ENCODE measurements at regions not wholly inside any gene's neighbourhood (a gene's known extent, or its start where the extent isn't known, plus 50 kb on each side); places are given as distances from the start of the nearest gene placed in this dataset.

- DNase-seq, result no peak
Measured at GRCh38 chr1:82901561-82901960, 1097.4 kb downstream of the TTLL7 start.

DNA sequence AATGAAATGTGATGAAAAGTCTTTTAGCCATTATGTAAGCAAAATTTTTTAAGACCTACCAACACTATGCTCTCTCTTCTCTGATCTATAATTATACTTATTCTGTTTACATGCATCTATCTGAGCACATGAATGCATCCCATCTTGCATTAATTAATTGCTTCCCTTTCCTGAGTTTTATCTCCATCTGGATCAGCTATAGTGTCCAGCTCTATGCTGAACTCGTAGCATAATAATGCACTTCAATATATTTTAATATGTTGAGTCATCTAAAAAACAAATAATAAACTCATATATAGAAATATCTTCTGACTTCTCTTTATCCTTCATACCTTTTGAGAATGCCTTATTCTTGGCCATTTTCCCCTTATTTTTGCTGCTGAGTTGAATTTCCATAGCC lies 1097.8 kb downstream of the TTLL7 start:
- DNase-seq, result no peak

- DNase-seq, result no peak
Measured at GRCh38 chr1:82899017-82899416, 1098.3 kb downstream of the ADGRL2 start.

GRCh38 chr1:82897549-82897948 lies 1096.8 kb downstream of the ADGRL2 start:
- no peak for DNase-seq

DNA sequence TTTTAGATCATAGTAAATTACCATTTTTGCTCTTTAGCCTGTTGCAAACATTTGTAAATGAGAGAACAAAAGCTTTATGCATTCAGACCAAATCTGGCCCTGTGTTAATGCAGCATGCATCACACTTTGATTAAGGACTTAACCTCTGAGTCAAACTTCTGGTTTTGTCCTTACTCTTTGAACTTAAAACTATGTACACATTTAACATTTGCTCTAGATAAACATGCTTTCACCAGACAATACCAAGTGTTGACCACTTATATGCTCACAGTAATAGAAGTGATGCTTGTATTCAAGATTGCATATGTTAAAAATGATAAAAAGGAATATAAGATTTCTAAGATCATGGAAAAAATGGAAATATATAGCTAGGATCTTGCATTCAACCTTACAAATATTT lies 1095.3 kb downstream of the ADGRL2 start:
- DNase-seq, result no peak

DNA sequence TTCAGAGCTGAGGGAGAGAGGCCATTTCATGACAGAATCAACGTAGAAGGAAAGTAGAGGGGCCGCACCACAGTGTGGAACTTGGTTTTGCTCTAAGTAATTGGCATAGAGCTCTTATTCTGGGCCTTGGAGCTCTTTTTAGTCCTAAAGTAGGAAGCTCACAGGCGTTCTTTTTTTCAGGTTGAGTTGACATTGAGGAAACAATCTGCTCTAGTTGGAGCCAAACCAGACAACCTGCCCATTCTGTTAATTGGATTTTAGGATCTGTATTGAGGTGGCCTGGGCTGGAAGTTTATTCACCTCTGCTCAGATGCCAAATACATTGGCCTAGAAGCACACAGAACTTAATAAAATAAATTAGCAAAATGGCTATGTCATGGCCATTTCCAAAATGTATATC lies 1093.9 kb downstream of the ADGRL2 start:
- DNase-seq, result no peak

- no peak for DNase-seq
Measured at GRCh38 chr1:82893712-82894470, 1093.2 kb downstream of the ADGRL2 start.

- DNase-seq, result no peak
Measured at GRCh38 chr1:82880506-82880905, 1079.8 kb downstream of the ADGRL2 start.

DNA sequence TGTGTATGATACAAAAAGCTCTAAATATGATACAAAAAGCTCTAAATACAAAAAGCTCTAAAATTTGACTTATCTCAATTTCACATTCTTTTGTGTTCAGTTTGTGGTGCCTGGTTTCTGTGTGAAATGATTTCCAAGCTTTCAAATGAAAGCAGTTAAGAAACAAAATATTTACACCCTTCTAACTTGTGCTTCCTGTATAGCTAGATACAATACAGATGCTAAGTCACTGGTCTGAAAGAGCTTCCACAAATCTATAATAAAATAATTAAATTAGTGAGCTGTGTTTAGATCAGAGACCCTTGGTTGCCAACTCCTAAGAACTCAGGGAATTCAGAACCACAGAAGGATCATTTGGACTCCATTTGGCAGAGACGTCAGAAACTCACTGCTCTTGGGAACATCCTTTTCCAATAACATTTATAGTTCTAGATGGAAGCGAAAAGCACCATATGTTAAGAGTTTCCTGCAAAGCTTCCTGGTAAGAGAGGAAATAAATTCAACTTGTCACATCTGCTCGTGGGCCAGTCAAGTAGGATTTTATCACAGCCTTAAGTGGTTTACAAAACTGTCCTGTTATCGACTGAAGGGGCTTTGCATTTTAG lies 1079.1 kb downstream of the ADGRL2 start:
- no peak for DNase-seq

GRCh38 chr1:82875170-82875569 lies 1074.4 kb downstream of the ADGRL2 start:
- no peak for DNase-seq

GRCh38 chr1:82874041-82874440 lies 1073.3 kb downstream of the ADGRL2 start:
- DNase-seq, result no peak

DNA sequence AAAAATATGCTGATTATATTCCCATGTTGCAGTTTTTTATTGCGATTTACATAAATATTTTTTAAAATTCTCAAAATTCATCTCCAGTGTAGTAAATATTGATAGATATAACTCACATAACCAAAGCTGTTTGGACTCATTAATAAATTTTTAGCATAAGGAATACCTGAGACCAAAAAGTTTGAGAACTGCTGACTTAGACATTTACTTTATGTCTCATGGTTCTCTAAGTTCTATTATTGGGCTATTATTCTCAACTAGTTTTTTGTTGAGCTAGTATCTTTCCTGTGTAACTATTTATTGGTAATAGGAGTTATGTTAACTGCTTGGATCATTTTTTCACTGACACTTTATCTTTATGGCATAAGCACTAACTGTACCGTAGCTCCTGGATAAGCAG lies 1069.6 kb downstream of the ADGRL2 start:
- no peak for DNase-seq

DNA sequence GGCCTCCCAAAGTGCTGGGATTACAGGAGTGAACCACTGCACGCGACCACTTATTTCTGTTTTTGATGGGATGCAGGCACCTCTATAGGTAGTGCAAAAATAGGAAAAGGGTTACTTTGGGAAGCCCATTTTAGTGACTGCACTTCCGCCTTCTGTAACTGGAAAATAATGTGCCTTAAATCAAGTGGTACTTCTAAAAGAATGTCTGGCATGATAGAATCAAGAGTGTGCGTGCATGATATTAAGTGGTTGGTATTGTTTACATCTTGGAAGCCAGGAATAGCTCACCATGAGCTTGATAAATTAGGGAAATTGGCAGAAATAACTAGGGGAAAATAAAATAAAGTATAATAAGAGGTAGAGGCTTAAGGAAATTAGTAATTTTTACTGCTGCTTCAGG lies 1067.0 kb downstream of the ADGRL2 start:
- DNase-seq, result no peak

DNA sequence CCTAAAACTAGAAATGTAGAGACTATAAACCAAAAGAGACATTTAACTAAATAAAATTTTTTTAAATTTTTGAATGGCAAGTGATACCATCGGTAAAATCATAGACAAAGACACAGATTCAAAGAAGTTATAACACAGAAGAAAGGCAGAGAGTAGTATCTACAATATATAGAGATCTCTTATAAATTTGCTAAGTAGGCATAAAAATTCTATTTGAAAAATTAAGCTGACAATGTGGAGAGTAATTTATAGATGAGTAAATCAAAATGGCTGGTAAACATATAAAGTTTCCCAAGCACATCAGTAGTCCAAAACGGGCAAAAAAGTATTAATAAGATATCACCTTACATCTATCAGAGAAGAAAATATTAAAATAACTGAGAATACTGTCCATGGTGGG lies 1061.0 kb downstream of the ADGRL2 start:
- no peak for DNase-seq

- no peak for DNase-seq
Measured at GRCh38 chr1:82858031-82858430, 1057.3 kb downstream of the ADGRL2 start.

DNA sequence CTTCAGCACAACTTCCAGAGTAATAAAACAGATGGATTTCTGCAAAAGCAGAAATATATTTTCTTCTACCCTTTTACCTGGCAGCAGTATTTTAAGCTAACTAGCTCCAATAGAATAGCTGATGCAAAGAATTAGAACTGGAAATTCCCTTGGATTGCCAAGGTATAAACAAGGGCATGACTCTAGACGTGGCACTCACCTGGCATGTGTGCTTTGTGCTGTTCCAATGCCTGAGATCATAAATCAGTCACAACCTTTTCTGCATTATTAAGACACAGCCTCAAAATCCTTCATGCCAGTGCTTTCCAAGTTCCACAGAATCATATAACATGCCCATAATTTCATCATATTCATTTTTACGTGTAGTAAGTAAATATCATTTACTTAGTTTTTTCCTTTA lies 1048.7 kb downstream of the ADGRL2 start:
- no peak for DNase-seq

- no peak for DNase-seq
Measured at GRCh38 chr1:82848043-82848442, 1047.3 kb downstream of the ADGRL2 start.

DNA sequence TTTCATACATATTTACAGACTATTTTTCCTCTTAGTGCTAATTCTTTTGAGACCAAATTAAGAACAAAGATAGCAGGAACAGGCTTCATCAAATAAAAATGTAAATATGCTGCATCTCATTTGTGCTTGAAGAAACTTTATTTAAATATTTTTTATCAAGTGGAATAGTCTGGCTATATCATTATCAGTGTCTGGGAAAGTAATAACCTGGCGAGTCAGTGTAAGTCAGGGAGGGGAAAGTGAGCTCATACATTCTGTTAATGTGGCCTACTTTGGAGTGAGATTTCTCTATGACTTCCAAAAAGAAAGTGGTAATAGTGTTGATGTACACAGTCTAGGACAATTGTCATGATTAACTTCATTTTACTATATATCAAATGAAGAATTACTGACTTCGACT lies 1045.1 kb downstream of the ADGRL2 start:
- no peak for DNase-seq

- DNase-seq, result no peak
Measured at GRCh38 chr1:82844911-82845827, 1044.4 kb downstream of the ADGRL2 start.

DNA sequence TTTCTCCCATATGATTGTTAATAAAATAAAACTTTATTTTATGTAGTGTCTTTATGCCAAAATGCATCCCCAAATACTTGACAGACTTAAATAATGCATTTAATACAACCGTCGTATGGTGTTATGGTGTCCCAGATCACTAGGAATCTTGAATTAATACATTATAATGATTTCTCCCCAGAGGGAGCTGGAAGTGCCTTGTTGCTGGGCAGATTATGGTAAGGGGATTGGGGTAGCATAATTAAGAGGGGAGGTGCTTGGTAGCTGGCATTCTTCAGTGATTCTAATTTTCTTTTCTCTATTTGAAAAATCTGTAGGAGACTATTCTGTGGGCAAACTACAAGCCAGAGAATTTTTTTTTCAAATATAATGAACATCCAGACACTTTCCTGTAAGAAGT lies 1043.7 kb downstream of the ADGRL2 start:
- no peak for DNase-seq

GRCh38 chr1:82843876-82844275 lies 1043.1 kb downstream of the ADGRL2 start:
- no peak for DNase-seq

DNA sequence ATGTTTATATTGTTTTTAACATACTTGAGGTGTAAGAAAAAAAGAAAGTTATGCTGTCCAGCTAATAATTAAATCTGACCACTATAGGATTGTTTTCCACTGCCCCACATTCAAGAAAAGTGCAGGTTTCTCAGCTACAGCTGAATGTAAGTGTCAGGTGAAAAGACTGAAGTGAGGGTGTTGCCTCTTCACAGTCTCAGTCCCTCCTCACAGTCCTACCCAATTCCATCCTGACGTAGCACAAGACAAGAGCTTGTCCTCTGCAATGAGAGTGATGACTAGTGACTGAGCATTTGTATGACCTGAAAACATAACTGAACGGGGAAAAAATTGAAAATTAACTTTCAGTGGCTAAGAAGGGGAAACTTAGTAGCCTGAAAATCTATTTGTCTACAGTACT lies 1039.5 kb downstream of the ADGRL2 start:
- no peak for DNase-seq
